NB4 (cell line): ENCODE measurements at regions not wholly inside any gene's neighbourhood (a gene's known extent, or its start where the extent isn't known, plus 50 kb on each side); places are given as distances from the start of the nearest gene placed in this dataset.

Source experiments
- TF ChIP-seq, protein P1 (sequence below): IDR thresholded peaks from one replicate; pipeline ENCODE4 v1.5.1; 2012; ENCODE audit warnings: low read depth, low read length
- TF ChIP-seq, protein P2 (sequence below): IDR thresholded peaks from 2 replicates; pipeline ENCODE4 v1.6.1; 2011; ENCODE audit warnings: low read depth, low read length

DNA sequence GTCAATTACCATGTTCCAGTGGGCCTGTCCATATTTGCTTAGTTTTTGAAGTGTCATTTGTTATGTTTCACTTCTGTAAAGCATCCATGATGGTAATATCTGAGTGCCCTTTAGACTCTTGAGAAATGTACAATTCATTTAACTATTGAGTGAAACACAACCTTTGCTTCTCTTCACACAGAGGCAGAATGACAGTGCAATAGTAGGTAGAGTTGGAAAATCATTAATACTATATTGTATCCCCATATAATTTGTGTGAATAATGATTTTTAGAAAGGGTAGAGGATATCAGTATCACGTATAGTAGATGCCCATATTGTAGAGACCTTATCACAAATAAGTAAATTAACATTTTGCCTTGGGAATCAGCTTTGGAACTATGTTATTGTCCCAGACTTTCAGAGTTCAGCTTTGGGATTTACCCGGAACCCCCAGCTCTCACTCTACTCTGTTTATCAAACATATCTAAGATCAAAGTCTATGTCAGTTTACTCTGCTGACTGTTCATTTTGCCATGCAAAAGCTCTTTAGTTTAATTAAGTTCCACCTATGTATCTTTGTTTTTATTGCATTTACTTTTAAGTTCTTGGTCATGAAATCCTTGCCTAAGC lies 172.7 kb upstream of the NOL4 start:
- TF ChIP-seq, protein P1, sequence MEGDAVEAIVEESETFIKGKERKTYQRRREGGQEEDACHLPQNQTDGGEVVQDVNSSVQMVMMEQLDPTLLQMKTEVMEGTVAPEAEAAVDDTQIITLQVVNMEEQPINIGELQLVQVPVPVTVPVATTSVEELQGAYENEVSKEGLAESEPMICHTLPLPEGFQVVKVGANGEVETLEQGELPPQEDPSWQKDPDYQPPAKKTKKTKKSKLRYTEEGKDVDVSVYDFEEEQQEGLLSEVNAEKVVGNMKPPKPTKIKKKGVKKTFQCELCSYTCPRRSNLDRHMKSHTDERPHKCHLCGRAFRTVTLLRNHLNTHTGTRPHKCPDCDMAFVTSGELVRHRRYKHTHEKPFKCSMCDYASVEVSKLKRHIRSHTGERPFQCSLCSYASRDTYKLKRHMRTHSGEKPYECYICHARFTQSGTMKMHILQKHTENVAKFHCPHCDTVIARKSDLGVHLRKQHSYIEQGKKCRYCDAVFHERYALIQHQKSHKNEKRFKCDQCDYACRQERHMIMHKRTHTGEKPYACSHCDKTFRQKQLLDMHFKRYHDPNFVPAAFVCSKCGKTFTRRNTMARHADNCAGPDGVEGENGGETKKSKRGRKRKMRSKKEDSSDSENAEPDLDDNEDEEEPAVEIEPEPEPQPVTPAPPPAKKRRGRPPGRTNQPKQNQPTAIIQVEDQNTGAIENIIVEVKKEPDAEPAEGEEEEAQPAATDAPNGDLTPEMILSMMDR: no peak
- TF ChIP-seq, protein P2, sequence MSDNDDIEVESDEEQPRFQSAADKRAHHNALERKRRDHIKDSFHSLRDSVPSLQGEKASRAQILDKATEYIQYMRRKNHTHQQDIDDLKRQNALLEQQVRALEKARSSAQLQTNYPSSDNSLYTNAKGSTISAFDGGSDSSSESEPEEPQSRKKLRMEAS: no peak
